ENCODE measurements at regions not wholly inside any gene's neighbourhood (a gene's known extent, or its start where the extent isn't known, plus 50 kb on each side); places are given as distances from the start of the nearest gene placed in this dataset.
"Not testable (repeated sequence)": the region's sequence is repeated elsewhere in the genome, so short reads cannot be mapped to it uniquely, and the experiment has no call there.

GRCh38 chr15:99796940-99797870 lies 64.0 kb upstream of the LYSMD4 start:
- not testable (repeated sequence) for H3K4me1 ChIP-seq; H3K27ac Mint-ChIP-seq; H3K27me3 ChIP-seq; H3K79me2 ChIP-seq (ENCODE audit: low read depth); H3K9ac ChIP-seq; H2AFZ ChIP-seq (replicated peaks); H3K4me3 Mint-ChIP-seq; H3K27ac ChIP-seq; H3K36me3 ChIP-seq; DNase-seq (ENCODE audit: low spot score); H3K27me3 Mint-ChIP-seq (ENCODE audit: insufficient read depth, low read depth); H3K36me3 Mint-ChIP-seq; H3K4me1 Mint-ChIP-seq; H4K20me1 ChIP-seq (ENCODE audit: low read depth); H3K4me2 ChIP-seq; H3K9me3 Mint-ChIP-seq; H3F3A ChIP-seq (ENCODE audit: low read depth); H3K4me3 ChIP-seq; H3K9me3 ChIP-seq (ENCODE audit: low read depth)
- TF ChIP-seq, protein P1, sequence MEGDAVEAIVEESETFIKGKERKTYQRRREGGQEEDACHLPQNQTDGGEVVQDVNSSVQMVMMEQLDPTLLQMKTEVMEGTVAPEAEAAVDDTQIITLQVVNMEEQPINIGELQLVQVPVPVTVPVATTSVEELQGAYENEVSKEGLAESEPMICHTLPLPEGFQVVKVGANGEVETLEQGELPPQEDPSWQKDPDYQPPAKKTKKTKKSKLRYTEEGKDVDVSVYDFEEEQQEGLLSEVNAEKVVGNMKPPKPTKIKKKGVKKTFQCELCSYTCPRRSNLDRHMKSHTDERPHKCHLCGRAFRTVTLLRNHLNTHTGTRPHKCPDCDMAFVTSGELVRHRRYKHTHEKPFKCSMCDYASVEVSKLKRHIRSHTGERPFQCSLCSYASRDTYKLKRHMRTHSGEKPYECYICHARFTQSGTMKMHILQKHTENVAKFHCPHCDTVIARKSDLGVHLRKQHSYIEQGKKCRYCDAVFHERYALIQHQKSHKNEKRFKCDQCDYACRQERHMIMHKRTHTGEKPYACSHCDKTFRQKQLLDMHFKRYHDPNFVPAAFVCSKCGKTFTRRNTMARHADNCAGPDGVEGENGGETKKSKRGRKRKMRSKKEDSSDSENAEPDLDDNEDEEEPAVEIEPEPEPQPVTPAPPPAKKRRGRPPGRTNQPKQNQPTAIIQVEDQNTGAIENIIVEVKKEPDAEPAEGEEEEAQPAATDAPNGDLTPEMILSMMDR (IDR thresholded peaks at IDR 0.05): peak; percentile 17

DNA sequence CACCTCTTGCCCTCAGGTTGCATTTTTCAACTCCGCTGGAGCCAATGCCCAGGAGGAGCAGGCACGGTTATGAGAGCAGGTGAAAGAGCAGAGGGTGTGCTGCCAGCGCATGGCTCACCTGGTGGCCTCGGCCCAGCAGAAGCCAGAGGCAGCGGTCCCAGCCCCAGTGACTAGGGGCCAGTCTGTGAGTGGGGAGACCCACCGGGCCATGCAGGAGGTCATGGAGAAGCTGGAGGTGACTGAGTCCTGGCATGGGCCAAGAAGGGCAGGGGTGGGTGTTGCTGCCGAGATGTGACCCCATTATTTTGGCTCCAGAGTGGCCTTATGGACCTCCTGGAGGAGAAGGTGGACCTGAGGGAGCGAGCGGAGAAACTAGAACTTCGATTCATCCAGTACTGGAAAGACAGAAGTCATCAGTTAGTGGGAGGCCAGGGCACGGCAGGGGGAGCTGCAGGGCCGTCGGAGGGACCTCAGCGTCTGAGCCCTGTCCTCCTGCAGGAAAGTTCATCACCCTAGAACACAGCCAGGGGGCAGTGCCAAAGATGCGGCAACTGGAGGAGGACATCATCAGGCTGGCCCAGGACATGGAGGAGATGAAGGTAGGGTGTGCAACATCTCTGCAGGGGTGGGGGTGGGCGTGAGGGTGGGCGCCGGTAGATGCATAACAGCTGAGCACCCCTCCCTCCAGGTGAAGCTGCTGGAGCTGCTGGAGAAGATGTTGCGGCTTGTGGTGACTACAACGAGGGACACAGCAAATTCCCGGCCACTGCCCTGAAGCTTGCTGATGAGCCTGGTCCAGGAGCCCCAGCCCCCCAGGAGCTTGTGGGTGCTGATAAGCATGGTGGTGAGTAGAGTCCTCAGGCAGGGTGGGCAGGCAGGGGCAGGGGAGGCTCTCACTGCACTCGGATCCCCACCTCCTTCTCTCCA lies 58.9 kb upstream of the LYSMD4 start:
- not testable (repeated sequence) for H3K36me3 ChIP-seq; H3K27ac Mint-ChIP-seq; H3K9ac ChIP-seq; H4K20me1 ChIP-seq (ENCODE audit: low read depth); H3K4me1 ChIP-seq; H3K9me3 ChIP-seq (ENCODE audit: low read depth); H3K36me3 Mint-ChIP-seq; H3K4me3 Mint-ChIP-seq; H3F3A ChIP-seq (ENCODE audit: low read depth); H3K27ac ChIP-seq; H3K4me1 Mint-ChIP-seq; H2AFZ ChIP-seq (replicated peaks); H3K4me2 ChIP-seq; H3K79me2 ChIP-seq (ENCODE audit: low read depth); H3K27me3 Mint-ChIP-seq (ENCODE audit: insufficient read depth, low read depth); H3K9me3 Mint-ChIP-seq; H3K4me3 ChIP-seq
- DNase-seq (ENCODE audit: low spot score): peak; percentile 35
- TF ChIP-seq, protein P1 (IDR thresholded peaks at IDR 0.05): peak; percentile 34
- H3K27me3 ChIP-seq: peaks cover 12% of the 10 kb centered on the region

DNA sequence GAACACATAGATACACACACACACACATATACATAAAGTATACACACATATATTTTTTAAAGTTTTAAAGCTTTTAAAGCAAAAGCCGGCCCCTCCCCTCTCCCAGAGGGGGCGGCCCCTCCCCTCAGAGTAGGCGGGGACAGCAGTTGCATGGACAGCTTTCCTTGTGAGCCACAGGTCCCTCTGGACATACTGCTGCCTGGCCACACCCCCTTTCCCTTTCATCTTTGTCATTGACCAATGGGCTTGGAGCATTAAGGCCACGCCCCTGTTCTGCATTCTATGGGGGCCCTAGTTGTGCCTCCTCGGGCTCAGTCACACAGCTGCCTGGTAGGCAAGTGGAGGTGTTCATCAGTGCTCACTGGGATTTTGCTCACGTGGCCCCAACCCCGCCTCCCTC lies 57.5 kb upstream of the LYSMD4 start:
- H3K9me3 Mint-ChIP-seq: not testable (repeated sequence)

DNA sequence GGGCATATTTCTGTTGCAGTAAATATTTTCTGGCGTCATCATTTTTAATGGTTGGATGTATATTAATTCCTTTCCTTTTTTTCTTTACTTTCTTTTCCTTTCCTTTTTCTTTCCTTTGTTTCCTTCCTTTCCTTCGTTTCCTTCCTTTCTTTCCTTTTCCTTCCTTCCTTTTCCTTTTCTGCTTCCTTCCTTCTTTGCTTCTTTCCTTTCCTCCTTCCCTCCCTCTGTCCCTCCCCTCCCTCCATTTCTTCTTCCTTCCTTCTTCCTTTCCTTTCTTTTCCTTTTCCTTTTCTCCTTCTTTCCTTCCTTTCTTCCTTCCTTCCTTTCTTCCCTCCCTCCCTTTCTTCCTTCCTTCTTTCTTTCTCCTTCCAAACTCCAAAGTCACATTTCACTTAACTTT lies 54.9 kb upstream of the LYSMD4 start:
- Histone ChIP-seq H3K4me3 (no peak overlapping the region), H3K27ac (no peak overlapping the region), H2AFZ (replicated peaks) (no peak overlapping the region), H3K79me2 (ENCODE audit: low read depth) (no peaks in the 10 kb centered on the region), H3K4me1 (no peaks in the 10 kb centered on the region), H3K4me2 (no peak overlapping the region), H3K9ac (no peak overlapping the region), H3K9me3 (ENCODE audit: low read depth) (no peaks in the 10 kb centered on the region), H4K20me1 (ENCODE audit: low read depth) (no peaks in the 10 kb centered on the region), H3F3A (ENCODE audit: low read depth) (no peaks in the 10 kb centered on the region), H3K36me3 (no peaks in the 10 kb centered on the region), H3K27me3 (peaks cover 22% of the 10 kb centered on the region)
- TF ChIP-seq EZH2 (IDR thresholded peaks at IDR 0.05) (no peak), EZH2phosphoT487 (IDR thresholded peaks at IDR 0.05) (no peak)
- TF ChIP-seq, protein P1 (IDR thresholded peaks at IDR 0.05): no peak
- Mint-ChIP-seq H3K9me3 (no peaks in the 10 kb centered on the region), H3K27ac (no peak overlapping the region), H3K36me3 (no peaks in the 10 kb centered on the region), H3K4me1 (peaks cover 5% of the 10 kb centered on the region), H3K4me3 (no peak overlapping the region), H3K27me3 (ENCODE audit: insufficient read depth, low read depth) (no peaks in the 10 kb centered on the region)
- DNase-seq (ENCODE audit: low spot score): no peak

More for the DNA sequence above, 57.5 kb upstream of the LYSMD4 start:
- H3K27me3 Mint-ChIP-seq (ENCODE audit: insufficient read depth, low read depth); H3K27ac Mint-ChIP-seq; H3K4me2 ChIP-seq; H3K36me3 ChIP-seq; H3K4me3 Mint-ChIP-seq; H3K27ac ChIP-seq; H3F3A ChIP-seq (ENCODE audit: low read depth); H3K9me3 ChIP-seq (ENCODE audit: low read depth); H4K20me1 ChIP-seq (ENCODE audit: low read depth); H3K4me1 Mint-ChIP-seq; H3K4me1 ChIP-seq; H3K9ac ChIP-seq; H3K36me3 Mint-ChIP-seq; H3K4me3 ChIP-seq; H2AFZ ChIP-seq (replicated peaks); H3K79me2 ChIP-seq (ENCODE audit: low read depth): not testable (repeated sequence)
- H3K27me3 ChIP-seq: peaks cover 22% of the 10 kb centered on the region
- peak; percentile 31 for DNase-seq (ENCODE audit: low spot score)

- H3K36me3 Mint-ChIP-seq; H3K27ac Mint-ChIP-seq; H3K4me2 ChIP-seq; H3K4me1 Mint-ChIP-seq; H3K4me3 Mint-ChIP-seq; H3K9me3 Mint-ChIP-seq; H3K4me1 ChIP-seq; H3K4me3 ChIP-seq; DNase-seq (ENCODE audit: low spot score); H3K9ac ChIP-seq; H3K27ac ChIP-seq; H3K9me3 ChIP-seq (ENCODE audit: low read depth); H4K20me1 ChIP-seq (ENCODE audit: low read depth); H2AFZ ChIP-seq (replicated peaks); H3K79me2 ChIP-seq (ENCODE audit: low read depth); H3F3A ChIP-seq (ENCODE audit: low read depth); H3K27me3 Mint-ChIP-seq (ENCODE audit: insufficient read depth, low read depth); H3K36me3 ChIP-seq: not testable (repeated sequence)
- H3K27me3 ChIP-seq: peaks cover 22% of the 10 kb centered on the region
Observed at GRCh38 chr15:99784800-99785199, 51.6 kb upstream of the LYSMD4 start.

Data from neural progenitor cell (in vitro differentiated cells).